ENCODE measurements at regions not wholly inside any gene's neighbourhood (a gene's known extent, or its start where the extent isn't known, plus 50 kb on each side); places are given as distances from the start of the nearest gene placed in this dataset.

- no peak for TF ChIP-seq CTCF (IDR thresholded peaks at IDR 0.05)
- no peak for TF ChIP-seq POLR2A (IDR thresholded peaks at IDR 0.05)
- TF ChIP-seq EP300 (IDR thresholded peaks at IDR 0.05) = no peak
Observed at GRCh38 chr4:74638001-74638400, 156.3 kb downstream of the BTC start.
